LHCN-M2 (cell line): ENCODE measurements at regions not wholly inside any gene's neighbourhood (a gene's known extent, or its start where the extent isn't known, plus 50 kb on each side); places are given as distances from the start of the nearest gene placed in this dataset.
"Not testable (repeated sequence)": the region's sequence is repeated elsewhere in the genome, so short reads cannot be mapped to it uniquely, and the experiment has no call there.

ENCODE experiments used
- DNase-seq: peaks from one replicate; pipeline ENCODE4 v3.0.0-alpha.2; 2012; ENCODE audit warnings: low read depth

- DNase-seq, result no peak
Observed at GRCh38 chr12:89884416-89884898, 175.8 kb upstream of the ATP2B1 start.

GRCh38 chr12:89883630-89884389, 175.2 kb upstream of the ATP2B1 start:
- DNase-seq, result peak; percentile 72

- no peak for DNase-seq
Observed at GRCh38 chr12:89882792-89883191, 174.2 kb upstream of the ATP2B1 start.

GRCh38 chr12:89882050-89882449, 173.4 kb upstream of the ATP2B1 start:
- peak; percentile 74 for DNase-seq

GRCh38 chr12:89880690-89881350, 172.2 kb upstream of the ATP2B1 start:
- DNase-seq, result no peak

- DNase-seq, result no peak
Observed at GRCh38 chr12:89879766-89880165, 171.1 kb upstream of the ATP2B1 start.

- no peak for DNase-seq
Observed at GRCh38 chr12:89878950-89879349, 170.3 kb upstream of the ATP2B1 start.

- no peak for DNase-seq
Observed at GRCh38 chr12:89878327-89878726, 169.7 kb upstream of the ATP2B1 start.

- DNase-seq, result no peak
Observed at GRCh38 chr12:89877671-89878070, 169.0 kb upstream of the ATP2B1 start.

GRCh38 chr12:89877136-89877535, 168.5 kb upstream of the ATP2B1 start:
- no peak for DNase-seq

GRCh38 chr12:89875809-89876208, 167.2 kb upstream of the ATP2B1 start:
- no peak for DNase-seq

GRCh38 chr12:89875225-89875624, 166.6 kb upstream of the ATP2B1 start:
- DNase-seq, result no peak

GRCh38 chr12:89874146-89874545, 165.5 kb upstream of the ATP2B1 start:
- DNase-seq, result peak; percentile 96

- peak; percentile 73 for DNase-seq
Observed at GRCh38 chr12:89873745-89874144, 165.1 kb upstream of the ATP2B1 start.

GRCh38 chr12:89872922-89873630, 164.4 kb upstream of the ATP2B1 start:
- no peak for DNase-seq

GRCh38 chr12:89870413-89871184, 162.0 kb upstream of the ATP2B1 start:
- no peak for DNase-seq

- not testable (repeated sequence) for DNase-seq
Observed at GRCh38 chr12:89867611-89868010, 159.0 kb upstream of the ATP2B1 start.

- DNase-seq, result no peak
Observed at GRCh38 chr12:89864411-89864810, 155.8 kb upstream of the ATP2B1 start.

- peak; percentile 40 for DNase-seq
Observed at GRCh38 chr12:89863968-89864367, 155.3 kb upstream of the ATP2B1 start.

- peak; percentile 27 for DNase-seq
Observed at GRCh38 chr12:89863493-89863938, 154.9 kb upstream of the ATP2B1 start.
